ENCODE measurements at regions not wholly inside any gene's neighbourhood (a gene's known extent, or its start where the extent isn't known, plus 50 kb on each side); places are given as distances from the start of the nearest gene placed in this dataset.
"Not testable (repeated sequence)": the region's sequence is repeated elsewhere in the genome, so short reads cannot be mapped to it uniquely, and the experiment has no call there.

DNA sequence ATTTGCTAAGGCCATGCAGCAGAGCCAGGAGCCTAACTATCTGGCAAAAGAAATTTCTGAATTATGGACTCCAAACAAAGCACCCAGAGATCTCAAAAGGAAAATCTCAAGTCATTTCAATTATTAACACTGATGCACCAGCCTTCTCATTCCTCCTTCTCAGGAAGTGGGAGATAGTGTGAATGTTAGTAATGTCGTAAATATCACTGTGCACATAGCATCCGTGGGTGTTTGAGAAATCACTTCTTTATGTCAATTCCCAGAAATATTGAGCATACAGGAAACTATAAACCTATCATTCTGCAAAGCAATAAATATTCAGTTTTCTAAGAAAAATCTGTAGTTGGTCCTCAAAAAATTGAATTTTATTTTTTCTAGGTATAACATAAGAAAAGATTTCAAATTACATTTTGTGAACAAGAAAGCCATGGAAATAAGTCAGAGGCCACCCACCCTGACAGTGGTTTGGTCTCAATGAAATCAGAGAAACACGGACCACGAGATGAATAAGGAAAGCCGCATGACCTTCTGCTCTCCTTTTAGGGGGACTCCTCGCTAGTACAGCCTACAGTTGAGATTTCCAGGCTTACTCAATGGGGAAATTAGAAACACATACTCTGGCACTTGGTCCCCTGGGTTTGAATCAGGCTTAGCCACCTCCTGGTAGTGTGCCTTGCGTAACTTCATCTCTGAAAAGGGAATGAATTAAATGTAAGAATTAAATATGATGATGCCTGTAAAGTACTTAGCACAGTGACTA is 120.6 kb downstream of the DIRAS2 start:
- no peaks in the 10 kb centered on the region for H3K4me1 ChIP-seq (ENCODE audit: insufficient read depth, low read length)
- H3K79me2 ChIP-seq (ENCODE audit: insufficient read depth, low read length), result no peaks in the 10 kb centered on the region
- H3K27me3 ChIP-seq (ENCODE audit: insufficient read depth, low read length), result no peaks in the 10 kb centered on the region
- H3K4me2 ChIP-seq (ENCODE audit: insufficient read depth, low read length), result no peak overlapping the region
- DNase-seq (ENCODE audit: insufficient read length, low spot score, missing footprints), result no peak
- no peak overlapping the region for H3K4me3 ChIP-seq (ENCODE audit: insufficient read depth, low read length)
- H3K9me3 ChIP-seq (ENCODE audit: low read depth, low read length), result no peaks in the 10 kb centered on the region
- no peaks in the 10 kb centered on the region for H3K36me3 ChIP-seq (ENCODE audit: insufficient read depth, low read length)
- H4K20me1 ChIP-seq (ENCODE audit: insufficient read depth, low read length), result no peaks in the 10 kb centered on the region
- no peak overlapping the region for H3K27ac ChIP-seq (ENCODE audit: low read depth, low read length)
- no peak overlapping the region for H2AFZ ChIP-seq (ENCODE audit: low read length)
- TF ChIP-seq, protein P1, sequence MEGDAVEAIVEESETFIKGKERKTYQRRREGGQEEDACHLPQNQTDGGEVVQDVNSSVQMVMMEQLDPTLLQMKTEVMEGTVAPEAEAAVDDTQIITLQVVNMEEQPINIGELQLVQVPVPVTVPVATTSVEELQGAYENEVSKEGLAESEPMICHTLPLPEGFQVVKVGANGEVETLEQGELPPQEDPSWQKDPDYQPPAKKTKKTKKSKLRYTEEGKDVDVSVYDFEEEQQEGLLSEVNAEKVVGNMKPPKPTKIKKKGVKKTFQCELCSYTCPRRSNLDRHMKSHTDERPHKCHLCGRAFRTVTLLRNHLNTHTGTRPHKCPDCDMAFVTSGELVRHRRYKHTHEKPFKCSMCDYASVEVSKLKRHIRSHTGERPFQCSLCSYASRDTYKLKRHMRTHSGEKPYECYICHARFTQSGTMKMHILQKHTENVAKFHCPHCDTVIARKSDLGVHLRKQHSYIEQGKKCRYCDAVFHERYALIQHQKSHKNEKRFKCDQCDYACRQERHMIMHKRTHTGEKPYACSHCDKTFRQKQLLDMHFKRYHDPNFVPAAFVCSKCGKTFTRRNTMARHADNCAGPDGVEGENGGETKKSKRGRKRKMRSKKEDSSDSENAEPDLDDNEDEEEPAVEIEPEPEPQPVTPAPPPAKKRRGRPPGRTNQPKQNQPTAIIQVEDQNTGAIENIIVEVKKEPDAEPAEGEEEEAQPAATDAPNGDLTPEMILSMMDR (IDR thresholded peaks at IDR 0.05; ENCODE audit: extremely low read depth, low read depth, low read length), result no peak

DNA sequence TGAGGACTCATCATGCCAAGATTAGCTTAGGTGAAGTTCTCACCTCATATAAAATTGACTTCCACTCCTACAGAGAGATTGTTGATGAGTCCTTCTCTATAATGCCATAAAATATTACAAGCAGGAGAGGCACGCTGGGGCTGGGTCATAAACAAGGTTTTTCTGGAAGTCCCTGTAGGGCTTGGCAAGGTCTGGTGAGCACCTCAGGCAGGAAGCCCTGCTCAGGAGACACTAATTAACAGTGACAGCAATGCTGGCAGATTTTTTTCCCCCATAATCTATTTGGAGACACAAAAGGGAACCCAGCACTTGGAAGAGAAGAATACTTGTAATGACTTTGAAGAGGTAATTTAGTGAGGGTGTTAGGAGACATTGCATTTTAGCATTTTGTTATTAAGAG is 118.7 kb downstream of the DIRAS2 start:
- H4K20me1 ChIP-seq (ENCODE audit: insufficient read depth, low read length), result no peaks in the 10 kb centered on the region
- H3K36me3 ChIP-seq (ENCODE audit: insufficient read depth, low read length), result no peaks in the 10 kb centered on the region
- no peaks in the 10 kb centered on the region for H3K27me3 ChIP-seq (ENCODE audit: insufficient read depth, low read length)
- no peaks in the 10 kb centered on the region for H3K79me2 ChIP-seq (ENCODE audit: insufficient read depth, low read length)
- H3K27ac ChIP-seq (ENCODE audit: low read depth, low read length), result no peak overlapping the region
- no peak overlapping the region for H2AFZ ChIP-seq (ENCODE audit: low read length)
- DNase-seq (ENCODE audit: insufficient read length, low spot score, missing footprints), result no peak
- no peak overlapping the region for H3K4me2 ChIP-seq (ENCODE audit: insufficient read depth, low read length)
- no peak overlapping the region for H3K4me3 ChIP-seq (ENCODE audit: insufficient read depth, low read length)
- TF ChIP-seq, protein P1 (IDR thresholded peaks at IDR 0.05; ENCODE audit: extremely low read depth, low read depth, low read length), result no peak
- H3K9me3 ChIP-seq (ENCODE audit: low read depth, low read length), result no peaks in the 10 kb centered on the region
- H3K4me1 ChIP-seq (ENCODE audit: insufficient read depth, low read length), result no peaks in the 10 kb centered on the region

DNA sequence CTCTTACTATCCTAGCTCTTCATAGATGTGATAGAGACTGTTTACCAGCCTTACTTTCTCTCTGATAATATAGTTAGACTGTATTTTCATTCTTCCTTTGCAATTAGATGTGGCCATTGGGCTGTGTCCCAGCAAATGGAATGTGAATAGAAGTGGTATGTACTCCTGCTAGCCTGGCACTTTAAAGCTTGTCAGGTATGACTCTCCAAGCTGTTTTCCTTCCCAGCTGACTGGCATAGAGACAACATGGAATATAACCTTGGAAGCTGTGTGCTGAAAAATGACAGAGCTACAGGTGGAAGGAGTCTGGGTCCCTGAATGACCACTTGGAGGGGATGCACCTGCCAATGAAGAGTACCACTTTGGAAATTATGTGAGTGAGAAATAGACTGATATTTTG is 116.2 kb downstream of the DIRAS2 start:
- H3K36me3 ChIP-seq (ENCODE audit: insufficient read depth, low read length), result no peaks in the 10 kb centered on the region
- no peaks in the 10 kb centered on the region for H3K9me3 ChIP-seq (ENCODE audit: low read depth, low read length)
- H4K20me1 ChIP-seq (ENCODE audit: insufficient read depth, low read length), result no peaks in the 10 kb centered on the region
- H3K27ac ChIP-seq (ENCODE audit: low read depth, low read length), result no peak overlapping the region
- TF ChIP-seq, protein P1 (IDR thresholded peaks at IDR 0.05; ENCODE audit: extremely low read depth, low read depth, low read length), result no peak
- no peaks in the 10 kb centered on the region for H3K79me2 ChIP-seq (ENCODE audit: insufficient read depth, low read length)
- H3K4me1 ChIP-seq (ENCODE audit: insufficient read depth, low read length), result no peaks in the 10 kb centered on the region
- no peak overlapping the region for H2AFZ ChIP-seq (ENCODE audit: low read length)
- no peaks in the 10 kb centered on the region for H3K27me3 ChIP-seq (ENCODE audit: insufficient read depth, low read length)
- no peak overlapping the region for H3K4me3 ChIP-seq (ENCODE audit: insufficient read depth, low read length)
- H3K4me2 ChIP-seq (ENCODE audit: insufficient read depth, low read length), result no peak overlapping the region
- no peak for DNase-seq (ENCODE audit: insufficient read length, low spot score, missing footprints)

DNA sequence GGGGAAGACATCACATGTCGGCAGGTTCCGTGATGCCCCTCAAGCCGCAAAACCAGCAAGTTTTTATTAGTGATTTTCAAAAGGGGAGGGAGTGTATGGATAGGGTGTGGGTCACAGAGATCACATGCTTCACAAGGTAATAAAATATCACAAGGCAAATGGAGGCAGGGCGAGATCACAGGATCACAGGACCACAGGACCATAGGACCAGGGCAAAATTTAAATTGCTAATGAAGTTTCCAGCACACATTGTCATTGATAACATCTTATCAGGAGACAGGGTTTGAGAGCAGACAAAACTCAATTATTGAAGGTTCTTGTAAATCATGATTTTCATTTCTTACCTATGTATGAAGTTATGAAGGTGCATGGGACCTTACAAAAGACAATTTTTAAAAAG is 106.5 kb downstream of the DIRAS2 start:
- H4K20me1 ChIP-seq (ENCODE audit: insufficient read depth, low read length); H3K27ac ChIP-seq (ENCODE audit: low read depth, low read length); H3K4me3 ChIP-seq (ENCODE audit: insufficient read depth, low read length); DNase-seq (ENCODE audit: insufficient read length, low spot score, missing footprints); H2AFZ ChIP-seq (ENCODE audit: low read length); H3K36me3 ChIP-seq (ENCODE audit: insufficient read depth, low read length); H3K9me3 ChIP-seq (ENCODE audit: low read depth, low read length); H3K79me2 ChIP-seq (ENCODE audit: insufficient read depth, low read length); H3K4me2 ChIP-seq (ENCODE audit: insufficient read depth, low read length); H3K27me3 ChIP-seq (ENCODE audit: insufficient read depth, low read length); H3K4me1 ChIP-seq (ENCODE audit: insufficient read depth, low read length): not testable (repeated sequence)
